Nephron (organoid): ENCODE measurements at regions not wholly inside any gene's neighbourhood (a gene's known extent, or its start where the extent isn't known, plus 50 kb on each side); places are given as distances from the start of the nearest gene placed in this dataset.

Experiments
- H3K27ac Mint-ChIP-seq, 3 experiments: 2 replicates each; pipeline ENCODE4 v1.8.0; 2020; ENCODE audit warnings: mixed read lengths in 3 of 3, mild to moderate bottlenecking in 2 of 3, moderate library complexity in 1 of 3
- H3K27me3 Mint-ChIP-seq: 2 replicates; pipeline ENCODE4 v1.8.0; 2021; ENCODE audit warnings: low read depth, mild to moderate bottlenecking, moderate library complexity, mixed read lengths
- H3K36me3 Mint-ChIP-seq: 2 replicates; pipeline ENCODE4 v1.8.0; 2020; ENCODE audit warnings: low read depth, mixed read lengths
- H3K4me1 Mint-ChIP-seq: 2 replicates; pipeline ENCODE4 v1.8.0; 2020; ENCODE audit warnings: mixed read lengths
- H3K4me3 Mint-ChIP-seq, 3 experiments: 2 replicates each; pipeline ENCODE4 v1.8.0; 2020; ENCODE audit warnings: mild to moderate bottlenecking in 3 of 3, mixed read lengths in 3 of 3, moderate library complexity in 2 of 3
- H3K9me3 Mint-ChIP-seq: 2 replicates; pipeline ENCODE4 v1.8.0; 2020; ENCODE audit warnings: mixed read lengths
- TF ChIP-seq, protein P1 (sequence below), 3 experiments: fragments of 200-600 bp; sonication (generic); IDR thresholded peaks; one replicate each; pipeline ENCODE4 v1.5.0; 2021; ENCODE audit warnings: antibody characterized with exemption in 3 of 3; ENCODE audit not compliant: unreplicated experiment in 3 of 3

DNA sequence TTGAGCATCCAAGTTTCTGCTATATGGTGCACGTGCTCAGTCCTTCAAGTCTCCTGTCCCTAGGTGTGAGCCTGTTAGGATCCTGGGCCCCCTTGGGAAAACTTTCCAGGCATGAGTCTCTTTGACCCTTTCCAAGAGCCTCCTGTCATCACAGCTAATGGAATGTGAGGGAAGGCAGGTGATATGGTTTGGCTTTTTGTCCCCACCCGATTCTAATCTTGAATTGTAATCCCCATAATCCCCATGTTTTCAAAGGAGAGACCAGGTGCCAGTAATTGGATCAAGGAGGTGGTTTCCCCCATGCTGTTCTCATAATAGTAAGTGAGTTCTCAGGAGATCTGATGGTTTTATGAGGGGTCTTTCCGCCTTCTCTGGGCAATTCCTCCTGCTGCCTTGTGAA is 265.5 kb downstream of the ATP23 start:
- Mint-ChIP-seq H3K4me1 (no peaks in the 10 kb centered on the region), H3K4me3 (no peak overlapping the region), H3K27me3 (peaks cover 6% of the 10 kb centered on the region), H3K36me3 (no peaks in the 10 kb centered on the region), H3K9me3 (no peaks in the 10 kb centered on the region), H3K27ac (no peak overlapping the region)
- TF ChIP-seq, protein P1, sequence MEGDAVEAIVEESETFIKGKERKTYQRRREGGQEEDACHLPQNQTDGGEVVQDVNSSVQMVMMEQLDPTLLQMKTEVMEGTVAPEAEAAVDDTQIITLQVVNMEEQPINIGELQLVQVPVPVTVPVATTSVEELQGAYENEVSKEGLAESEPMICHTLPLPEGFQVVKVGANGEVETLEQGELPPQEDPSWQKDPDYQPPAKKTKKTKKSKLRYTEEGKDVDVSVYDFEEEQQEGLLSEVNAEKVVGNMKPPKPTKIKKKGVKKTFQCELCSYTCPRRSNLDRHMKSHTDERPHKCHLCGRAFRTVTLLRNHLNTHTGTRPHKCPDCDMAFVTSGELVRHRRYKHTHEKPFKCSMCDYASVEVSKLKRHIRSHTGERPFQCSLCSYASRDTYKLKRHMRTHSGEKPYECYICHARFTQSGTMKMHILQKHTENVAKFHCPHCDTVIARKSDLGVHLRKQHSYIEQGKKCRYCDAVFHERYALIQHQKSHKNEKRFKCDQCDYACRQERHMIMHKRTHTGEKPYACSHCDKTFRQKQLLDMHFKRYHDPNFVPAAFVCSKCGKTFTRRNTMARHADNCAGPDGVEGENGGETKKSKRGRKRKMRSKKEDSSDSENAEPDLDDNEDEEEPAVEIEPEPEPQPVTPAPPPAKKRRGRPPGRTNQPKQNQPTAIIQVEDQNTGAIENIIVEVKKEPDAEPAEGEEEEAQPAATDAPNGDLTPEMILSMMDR (IDR thresholded peaks at IDR 0.05; ENCODE audit: unreplicated experiment in 3 of 3): no peak

DNA sequence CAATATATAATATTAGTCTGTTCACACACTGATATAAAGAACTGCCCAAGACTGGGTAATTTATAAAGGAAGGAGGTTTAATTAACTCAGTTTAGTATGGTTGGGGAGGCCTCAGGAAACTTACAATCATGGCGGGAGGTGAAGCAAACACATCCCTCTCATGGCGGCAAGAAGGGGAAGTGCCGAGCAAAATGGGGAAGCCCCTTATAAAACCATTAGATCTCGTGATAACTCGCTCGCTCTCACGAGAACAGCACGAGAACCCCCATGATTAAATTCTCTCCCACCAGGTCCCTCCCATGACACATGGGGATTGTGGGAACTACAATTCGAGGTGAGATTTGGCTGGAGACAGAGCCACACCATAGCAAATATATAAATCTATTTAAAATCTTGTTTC is 269.8 kb downstream of the ATP23 start:
- TF ChIP-seq, protein P1 (IDR thresholded peaks at IDR 0.05; ENCODE audit: unreplicated experiment in 3 of 3): no peak
- Mint-ChIP-seq H3K27ac (no peak overlapping the region), H3K36me3 (no peaks in the 10 kb centered on the region), H3K9me3 (no peaks in the 10 kb centered on the region), H3K27me3 (peaks cover 6% of the 10 kb centered on the region), H3K4me3 (no peak overlapping the region), H3K4me1 (no peaks in the 10 kb centered on the region)

GRCh38 chr12:58217130-58217529 is 275.8 kb downstream of the ATP23 start:
- no peaks in the 10 kb centered on the region for H3K36me3 Mint-ChIP-seq
- TF ChIP-seq, protein P1 (IDR thresholded peaks at IDR 0.05; ENCODE audit: unreplicated experiment in 3 of 3): no peak
- H3K4me1 Mint-ChIP-seq: no peaks in the 10 kb centered on the region
- H3K4me3 Mint-ChIP-seq: no peak overlapping the region
- H3K27ac Mint-ChIP-seq: no peak overlapping the region
- no peaks in the 10 kb centered on the region for H3K9me3 Mint-ChIP-seq
- no peaks in the 10 kb centered on the region for H3K27me3 Mint-ChIP-seq

GRCh38 chr12:58224536-58225105 is 283.3 kb downstream of the ATP23 start:
- Mint-ChIP-seq H3K36me3 (no peaks in the 10 kb centered on the region), H3K27ac (no peak overlapping the region), H3K4me1 (peaks cover 10% of the 10 kb centered on the region), H3K4me3 (no peak overlapping the region), H3K27me3 (peaks cover 4% of the 10 kb centered on the region), H3K9me3 (peaks cover 5% of the 10 kb centered on the region)
- TF ChIP-seq, protein P1 (IDR thresholded peaks at IDR 0.05; ENCODE audit: unreplicated experiment in 3 of 3): no peak

GRCh38 chr12:58225203-58225877 is 284.0 kb downstream of the ATP23 start:
- Mint-ChIP-seq H3K27ac (peak overlapping the region in 1 of 3 experiments; percentile 4), H3K36me3 (no peaks in the 10 kb centered on the region), H3K27me3 (peaks cover 4% of the 10 kb centered on the region), H3K4me3 (no peak overlapping the region), H3K9me3 (peaks cover 12% of the 10 kb centered on the region), H3K4me1 (peaks cover 10% of the 10 kb centered on the region)
- TF ChIP-seq, protein P1 (IDR thresholded peaks at IDR 0.05; ENCODE audit: unreplicated experiment in 3 of 3): no peak

- H3K9me3 Mint-ChIP-seq: peaks cover 29% of the 10 kb centered on the region
- TF ChIP-seq, protein P1 (IDR thresholded peaks at IDR 0.05; ENCODE audit: unreplicated experiment in 3 of 3): no peak
- peaks cover 4% of the 10 kb centered on the region for H3K27me3 Mint-ChIP-seq
- H3K36me3 Mint-ChIP-seq: no peaks in the 10 kb centered on the region
- peaks cover 10% of the 10 kb centered on the region for H3K4me1 Mint-ChIP-seq
- no peak overlapping the region for H3K27ac Mint-ChIP-seq
- H3K4me3 Mint-ChIP-seq: no peak overlapping the region
Measured at GRCh38 chr12:58233886-58234285, 292.5 kb downstream of the ATP23 start.
